ENCODE measurements at regions not wholly inside any gene's neighbourhood (a gene's known extent, or its start where the extent isn't known, plus 50 kb on each side); places are given as distances from the start of the nearest gene placed in this dataset.
"Not testable (repeated sequence)": the region's sequence is repeated elsewhere in the genome, so short reads cannot be mapped to it uniquely, and the experiment has no call there.

DNA sequence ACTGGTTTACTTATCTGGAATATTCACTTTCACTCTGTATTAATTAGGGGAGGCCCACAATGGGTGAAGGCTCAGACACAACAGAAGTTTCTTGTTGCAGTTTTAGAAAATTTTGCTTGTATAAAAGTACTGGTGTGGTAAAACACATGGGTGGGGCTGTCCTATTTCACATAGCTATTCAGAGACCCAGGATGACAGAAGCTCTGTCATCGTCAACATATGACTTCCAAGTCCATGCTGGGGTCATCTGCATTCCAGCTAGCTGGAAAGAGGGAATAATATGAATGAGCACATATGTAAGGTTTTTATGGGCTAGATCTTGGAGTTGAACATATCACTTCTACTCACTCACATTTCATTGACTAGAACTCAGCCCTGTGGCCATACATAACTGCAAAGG, 166.4 kb upstream of the KCTD3 start:
- FAIRE-seq: no peak
- DNase-seq (ENCODE audit: low spot score): no peak

DNA sequence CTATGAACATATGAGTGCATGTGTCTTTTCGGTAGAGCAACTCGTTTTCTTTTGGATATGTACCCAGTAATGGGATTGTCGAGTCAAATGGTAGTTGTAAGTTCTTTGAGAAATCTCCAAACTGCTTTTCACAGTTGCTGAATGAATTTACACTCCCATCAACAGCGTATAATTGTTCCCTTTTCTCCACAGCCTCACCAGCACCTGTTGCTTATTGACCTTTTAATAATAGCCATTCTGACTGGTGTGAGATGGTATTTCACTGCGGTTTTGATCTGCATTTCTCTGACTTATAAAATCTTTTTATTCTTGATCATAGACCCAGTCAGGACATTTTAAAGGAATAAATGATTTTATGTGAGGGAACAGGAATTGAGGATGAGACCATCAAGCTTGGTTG, 165.0 kb upstream of the KCTD3 start:
- DNase-seq (ENCODE audit: low spot score): no peak
- FAIRE-seq: no peak

GRCh38 chr1:215405211-215405610, 161.9 kb upstream of the KCTD3 start:
- DNase-seq (ENCODE audit: low spot score) (no peak), FAIRE-seq (no peak)

DNA sequence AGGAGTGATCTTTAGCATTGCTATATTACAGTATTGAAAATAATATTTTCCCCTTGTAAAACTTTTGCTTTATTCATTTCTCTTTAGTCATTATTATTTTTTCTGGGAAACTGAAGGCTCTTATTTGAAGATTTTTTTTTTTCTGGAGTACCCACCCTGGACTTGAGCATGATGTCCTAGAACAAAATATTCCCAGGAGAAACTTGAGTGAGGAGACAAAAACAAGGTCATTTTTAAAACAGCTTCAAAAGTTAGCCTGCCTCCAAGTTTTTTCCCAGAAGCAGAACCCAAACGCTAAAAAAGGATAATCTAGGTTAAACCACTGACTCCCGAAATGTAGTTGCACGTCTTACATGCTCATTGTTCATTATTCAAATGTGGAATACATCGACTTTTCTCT, 160.2 kb upstream of the KCTD3 start:
- no peak for DNase-seq (ENCODE audit: low spot score)
- FAIRE-seq: no peak

DNA sequence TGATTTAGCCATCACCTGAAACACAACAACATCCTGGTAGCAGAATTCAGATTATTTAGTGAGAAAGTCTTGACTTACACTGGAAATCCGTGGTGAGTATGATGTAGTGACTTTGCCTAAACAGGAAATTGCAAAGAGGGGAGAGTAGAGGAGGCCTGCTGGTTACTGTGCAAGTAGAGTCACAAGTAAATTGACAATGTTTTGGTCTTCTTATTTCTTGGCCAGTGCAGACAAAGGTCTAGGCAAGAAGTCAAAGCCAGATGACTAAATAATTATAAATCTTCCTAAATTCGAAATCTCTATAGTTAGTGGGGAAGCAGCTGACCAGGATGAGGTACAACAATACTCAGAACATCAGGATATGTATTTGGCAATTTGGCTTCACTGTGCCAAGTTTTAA, 159.5 kb upstream of the KCTD3 start:
- no peak for FAIRE-seq

GRCh38 chr1:215409546-215409945, 157.6 kb upstream of the KCTD3 start:
- not testable (repeated sequence) for DNase-seq (ENCODE audit: low spot score); FAIRE-seq

More for the DNA sequence above, 159.5 kb upstream of the KCTD3 start:
- no peak for DNase-seq (ENCODE audit: low spot score)

DNA sequence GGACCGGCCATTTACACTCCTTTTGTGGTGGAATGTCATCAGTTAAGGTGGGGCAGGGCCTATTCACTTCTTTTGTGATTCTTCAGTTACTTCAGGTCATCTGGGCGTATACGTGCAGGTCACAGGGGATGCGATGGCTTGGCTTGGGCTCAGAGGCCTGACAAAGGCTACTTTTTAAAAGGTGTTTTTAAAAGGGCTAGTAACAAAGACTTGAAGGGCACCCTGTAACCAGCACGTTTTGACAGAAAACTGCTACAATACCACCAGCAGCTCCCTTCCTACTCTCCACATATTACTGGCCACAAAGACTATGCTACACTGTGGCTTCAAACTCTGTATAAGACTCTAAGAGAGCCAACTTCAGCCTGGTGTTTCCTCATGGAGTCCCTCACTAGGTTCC, 151.6 kb upstream of the KCTD3 start:
- not testable (repeated sequence) for DNase-seq (ENCODE audit: low spot score); FAIRE-seq

DNA sequence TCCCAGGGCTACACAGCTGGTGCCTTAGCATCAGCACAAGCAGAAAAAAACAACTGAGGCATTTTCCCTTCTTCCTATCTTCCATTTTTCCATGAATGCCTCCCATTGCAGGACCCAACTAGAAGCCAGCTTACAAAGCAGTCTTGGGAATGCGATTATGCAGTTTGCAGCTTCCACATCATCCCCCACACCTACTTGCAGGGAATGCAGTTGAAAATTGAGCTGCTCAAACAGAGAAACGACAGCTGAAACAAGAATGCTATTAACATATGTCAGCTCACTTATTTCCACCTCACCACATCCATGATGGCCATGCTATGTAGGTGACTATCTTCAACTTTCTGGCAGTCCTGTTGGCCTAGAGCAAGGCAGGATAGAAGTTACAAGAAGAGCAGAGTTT, 150.6 kb upstream of the KCTD3 start:
- FAIRE-seq: no peak

DNA sequence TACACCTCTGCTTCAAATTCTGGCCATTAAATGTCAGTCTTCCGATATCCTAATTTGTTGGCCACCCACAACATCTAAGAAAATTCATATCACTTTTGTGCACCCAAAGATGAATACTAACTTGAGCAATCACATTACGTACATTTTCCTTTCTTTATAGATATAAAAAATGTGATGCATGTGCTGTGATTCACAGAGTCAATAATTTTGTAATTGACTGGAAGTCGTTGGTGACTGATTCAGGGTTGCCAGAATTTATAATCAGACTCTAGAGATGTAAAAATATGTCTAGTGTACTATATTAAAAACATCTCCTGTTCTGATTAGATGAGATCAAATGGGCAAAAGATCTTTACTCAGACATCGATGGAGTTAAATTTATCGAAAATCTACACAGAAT, 150.0 kb upstream of the KCTD3 start:
- DNase-seq (ENCODE audit: low spot score): no peak

More for the DNA sequence above, 150.6 kb upstream of the KCTD3 start:
- no peak for DNase-seq (ENCODE audit: low spot score)

GRCh38 chr1:215418876-215419447, 148.1 kb upstream of the KCTD3 start:
- DNase-seq (ENCODE audit: low spot score) (no peak), FAIRE-seq (no peak)

More for the DNA sequence above, 150.0 kb upstream of the KCTD3 start:
- FAIRE-seq: no peak

- FAIRE-seq: no peak
- DNase-seq (ENCODE audit: low spot score): no peak
These were observed 145.4 kb upstream of the KCTD3 start for GRCh38 chr1:215421744-215422143.

DNA sequence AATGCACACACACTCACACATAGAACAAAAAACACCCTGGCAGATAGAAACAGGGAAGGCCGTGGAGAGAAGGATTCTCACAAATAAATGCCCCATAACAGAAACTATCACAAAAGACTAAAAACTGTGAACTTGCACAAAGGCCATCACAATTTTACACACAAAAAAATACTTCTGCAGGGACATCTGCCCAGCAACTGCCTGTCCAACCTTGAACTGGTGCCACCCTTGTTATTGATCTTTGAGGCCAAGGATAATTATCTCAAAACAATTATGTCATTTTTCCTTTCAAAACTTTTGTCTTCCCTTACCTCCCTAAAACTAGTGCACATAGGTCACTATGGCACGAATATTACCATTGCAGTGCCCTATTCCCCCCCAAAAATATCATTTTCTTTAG, 143.8 kb upstream of the KCTD3 start:
- FAIRE-seq: no peak

DNA sequence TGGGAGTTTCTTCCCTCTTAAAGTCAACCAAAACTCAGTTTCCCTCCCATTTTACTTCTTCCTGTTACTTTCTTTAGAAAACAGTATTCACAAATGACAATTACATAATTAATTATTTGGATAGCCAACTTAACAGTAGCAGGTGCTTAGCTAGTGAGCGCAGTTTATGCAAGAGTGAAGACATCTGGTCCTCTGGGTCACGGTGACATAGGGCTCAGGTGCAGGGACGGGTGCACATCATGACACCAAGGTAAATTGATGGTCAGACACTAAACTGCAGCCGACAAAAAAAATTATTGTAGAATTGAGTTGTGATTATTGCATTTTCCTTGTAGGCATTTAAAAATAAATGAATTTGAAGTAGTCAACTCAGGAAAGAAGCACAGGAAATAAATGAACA, 142.0 kb upstream of the KCTD3 start:
- no peak for DNase-seq (ENCODE audit: low spot score)

More for the DNA sequence above, 143.8 kb upstream of the KCTD3 start:
- no peak for DNase-seq (ENCODE audit: low spot score)

GRCh38 chr1:215426101-215426500, 141.0 kb upstream of the KCTD3 start:
- no peak for FAIRE-seq
- DNase-seq (ENCODE audit: low spot score): no peak

More for the DNA sequence above, 142.0 kb upstream of the KCTD3 start:
- no peak for FAIRE-seq

GRCh38 chr1:215432483-215433227, 134.4 kb upstream of the KCTD3 start:
- DNase-seq (ENCODE audit: low spot score); FAIRE-seq: not testable (repeated sequence)

DNA sequence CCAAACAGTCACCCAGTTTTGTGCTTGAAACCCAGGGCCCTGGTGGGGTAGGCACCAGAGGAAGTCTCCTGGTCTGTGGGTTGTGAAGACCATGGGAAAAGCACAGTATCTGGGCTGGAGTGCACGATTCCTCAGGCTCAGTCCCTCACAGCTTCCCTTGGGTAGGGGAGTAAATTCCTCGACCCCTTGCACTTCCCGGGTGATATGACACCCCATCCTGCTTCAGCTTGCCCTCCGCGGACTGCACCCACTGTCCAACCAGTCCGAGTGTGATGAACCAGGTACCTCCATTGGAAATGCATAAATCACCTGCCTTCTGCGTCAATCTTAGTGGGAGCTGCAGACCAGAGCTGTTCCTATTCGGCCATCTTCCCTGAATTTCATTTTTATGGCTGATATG, 133.9 kb upstream of the KCTD3 start:
- DNase-seq (ENCODE audit: low spot score) (no peak), FAIRE-seq (no peak)

DNA sequence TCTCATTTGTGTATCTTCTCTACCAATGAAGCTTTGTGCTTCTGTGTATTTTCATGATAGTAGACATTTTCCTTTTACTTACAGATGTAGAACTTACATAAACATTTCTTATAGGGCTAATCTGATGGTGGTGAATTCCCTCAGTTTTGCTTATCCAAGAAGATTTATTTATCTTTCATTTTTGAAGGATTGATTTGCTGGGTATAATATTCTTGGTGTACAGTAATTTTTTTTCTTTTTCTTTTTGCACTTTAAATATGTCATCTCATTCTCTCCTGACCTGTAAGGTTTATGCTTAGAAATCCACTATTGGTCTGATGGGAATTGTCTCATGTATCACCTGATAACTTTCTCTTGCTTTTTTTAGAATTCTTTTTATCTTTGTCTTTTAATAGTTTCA, 127.6 kb upstream of the KCTD3 start:
- no peak for DNase-seq (ENCODE audit: low spot score)
- no peak for FAIRE-seq

- DNase-seq (ENCODE audit: low spot score) (no peak), FAIRE-seq (no peak)
These were observed 122.2 kb upstream of the KCTD3 start for GRCh38 chr1:215444715-215445414.

- FAIRE-seq: not testable (repeated sequence)
These were observed 119.1 kb upstream of the KCTD3 start for GRCh38 chr1:215448014-215448413.

DNA sequence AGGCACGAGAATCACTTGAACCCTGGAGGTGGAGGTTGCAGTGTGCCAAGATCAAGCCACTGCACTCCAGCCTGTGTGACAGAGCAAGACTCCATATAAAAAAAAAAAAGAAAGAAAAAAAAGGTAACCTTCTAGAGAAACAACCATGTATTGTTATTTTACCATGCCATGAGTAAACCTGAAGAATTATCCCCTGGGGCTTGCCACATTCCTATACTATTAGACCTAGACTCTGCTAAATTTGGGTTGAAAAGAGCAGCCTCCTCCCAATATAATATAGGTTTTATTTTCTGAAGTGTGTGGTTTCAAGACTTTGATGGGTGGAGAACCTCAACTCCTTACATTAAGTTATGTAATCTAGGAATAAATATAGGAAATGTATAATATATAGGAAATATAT, 118.0 kb upstream of the KCTD3 start:
- DNase-seq (ENCODE audit: low spot score); FAIRE-seq: not testable (repeated sequence)

More at GRCh38 chr1:215448014-215448413, 119.1 kb upstream of the KCTD3 start:
- not testable (repeated sequence) for DNase-seq (ENCODE audit: low spot score)

GRCh38 chr1:215453440-215453839, 113.7 kb upstream of the KCTD3 start:
- no peak for DNase-seq (ENCODE audit: low spot score)
- FAIRE-seq: no peak

GRCh38 chr1:215457213-215457612, 109.9 kb upstream of the KCTD3 start:
- FAIRE-seq (no peak), DNase-seq (ENCODE audit: low spot score) (no peak)
